ENCODE measurements at regions not wholly inside any gene's neighbourhood (a gene's known extent, or its start where the extent isn't known, plus 50 kb on each side); places are given as distances from the start of the nearest gene placed in this dataset.

DNA sequence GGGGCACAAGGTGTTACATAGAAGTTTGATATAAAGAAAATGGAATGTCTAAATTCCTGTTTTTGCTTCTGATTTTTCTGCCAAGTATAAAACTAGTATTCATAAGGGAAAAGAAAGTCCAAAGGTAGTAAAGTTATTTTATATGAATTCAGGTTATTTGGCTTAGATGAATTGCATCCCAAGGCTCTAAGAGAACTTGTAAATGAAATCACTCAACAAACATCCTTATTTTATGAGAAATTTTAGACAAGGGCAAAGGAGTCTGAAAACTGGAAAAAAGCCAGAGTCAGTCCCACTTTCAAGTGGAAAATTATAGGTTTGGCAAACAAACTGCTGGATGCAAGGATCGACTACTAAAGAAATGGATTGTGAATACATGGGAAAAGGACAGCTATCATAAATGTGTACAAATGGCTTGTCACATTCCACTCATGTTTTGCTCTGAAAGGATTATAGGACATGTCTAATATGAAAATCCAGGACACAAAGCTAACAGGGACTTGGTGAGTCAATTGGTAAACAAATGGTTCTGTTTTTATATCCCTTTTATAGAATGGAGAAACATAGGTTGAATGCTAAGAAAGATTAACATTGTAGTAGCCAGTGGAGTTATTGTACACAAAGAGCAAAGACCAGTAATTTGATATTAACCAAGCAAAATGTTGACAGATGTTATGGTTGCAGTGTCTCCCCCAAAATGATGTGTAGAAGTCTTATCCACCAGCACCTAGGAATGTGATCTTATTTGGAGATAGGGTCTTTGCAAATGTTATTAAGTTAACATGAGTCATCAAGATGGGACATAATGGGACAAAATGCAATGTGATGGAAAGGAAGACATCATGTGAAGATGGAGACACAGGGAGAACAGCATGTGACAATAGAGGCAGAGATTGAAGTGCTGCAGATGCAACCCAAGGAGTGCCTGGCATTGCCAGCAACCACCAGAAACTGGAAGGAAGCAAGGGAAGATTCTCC, 495.7 kb downstream of the TLE1 start:
- Histone ChIP-seq H3K4me1 (no peaks in the 10 kb centered on the region), H3K36me3 (no peaks in the 10 kb centered on the region), H3K27ac (no peak overlapping the region), H3K27me3 (no peaks in the 10 kb centered on the region), H3K9me3 (peaks cover 0 to 3% (median 0%) of the 10 kb centered on the region in 3 donors), H3K4me3 (no peak overlapping the region)
- no peak for ATAC-seq
- TF ChIP-seq EP300 (IDR thresholded peaks at IDR 0.05), result no peak
- TF ChIP-seq, protein P1, sequence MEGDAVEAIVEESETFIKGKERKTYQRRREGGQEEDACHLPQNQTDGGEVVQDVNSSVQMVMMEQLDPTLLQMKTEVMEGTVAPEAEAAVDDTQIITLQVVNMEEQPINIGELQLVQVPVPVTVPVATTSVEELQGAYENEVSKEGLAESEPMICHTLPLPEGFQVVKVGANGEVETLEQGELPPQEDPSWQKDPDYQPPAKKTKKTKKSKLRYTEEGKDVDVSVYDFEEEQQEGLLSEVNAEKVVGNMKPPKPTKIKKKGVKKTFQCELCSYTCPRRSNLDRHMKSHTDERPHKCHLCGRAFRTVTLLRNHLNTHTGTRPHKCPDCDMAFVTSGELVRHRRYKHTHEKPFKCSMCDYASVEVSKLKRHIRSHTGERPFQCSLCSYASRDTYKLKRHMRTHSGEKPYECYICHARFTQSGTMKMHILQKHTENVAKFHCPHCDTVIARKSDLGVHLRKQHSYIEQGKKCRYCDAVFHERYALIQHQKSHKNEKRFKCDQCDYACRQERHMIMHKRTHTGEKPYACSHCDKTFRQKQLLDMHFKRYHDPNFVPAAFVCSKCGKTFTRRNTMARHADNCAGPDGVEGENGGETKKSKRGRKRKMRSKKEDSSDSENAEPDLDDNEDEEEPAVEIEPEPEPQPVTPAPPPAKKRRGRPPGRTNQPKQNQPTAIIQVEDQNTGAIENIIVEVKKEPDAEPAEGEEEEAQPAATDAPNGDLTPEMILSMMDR (IDR thresholded peaks at IDR 0.05), result no peak
- 39 to 57% methylated on average over 1 of the region's 1 CpG for WGBS, 2 donors (ENCODE audit: low coverage in 1 of 2)

DNA sequence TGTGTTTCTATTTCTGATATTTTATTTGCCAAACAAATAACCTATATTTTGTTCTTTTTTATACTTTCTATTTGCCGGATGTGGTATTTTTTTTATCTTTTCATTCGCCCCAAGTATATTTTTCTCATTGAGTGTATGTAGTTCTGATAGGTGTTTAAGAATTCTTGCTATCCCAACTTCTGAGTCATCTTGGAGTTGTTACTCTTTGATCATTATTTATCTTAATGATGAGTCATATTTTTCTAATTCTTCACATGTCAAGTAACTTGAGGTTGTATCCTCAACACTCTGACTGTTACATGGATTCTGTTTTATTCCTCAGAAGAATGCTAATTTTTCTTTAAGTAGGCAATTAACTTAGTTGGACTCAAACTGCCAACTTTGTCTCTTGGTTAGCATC, 498.1 kb downstream of the TLE1 start:
- peaks cover 0 to 3% (median 0%) of the 10 kb centered on the region in 3 donors for H3K9me3 ChIP-seq
- no peak for ATAC-seq
- no peaks in the 10 kb centered on the region for H3K27me3 ChIP-seq
- TF ChIP-seq POLR2AphosphoS5 (IDR thresholded peaks at IDR 0.05) (no peak), EP300 (IDR thresholded peaks at IDR 0.05) (no peak)
- no peaks in the 10 kb centered on the region for H3K4me1 ChIP-seq
- H3K27ac ChIP-seq, result no peak overlapping the region
- 94 to 95% methylated on average over 2 of the region's 2 CpGs for WGBS, 2 donors (ENCODE audit: low coverage in 1 of 2)
- H3K36me3 ChIP-seq, result no peaks in the 10 kb centered on the region
- H3K4me3 ChIP-seq, result no peak overlapping the region

DNA sequence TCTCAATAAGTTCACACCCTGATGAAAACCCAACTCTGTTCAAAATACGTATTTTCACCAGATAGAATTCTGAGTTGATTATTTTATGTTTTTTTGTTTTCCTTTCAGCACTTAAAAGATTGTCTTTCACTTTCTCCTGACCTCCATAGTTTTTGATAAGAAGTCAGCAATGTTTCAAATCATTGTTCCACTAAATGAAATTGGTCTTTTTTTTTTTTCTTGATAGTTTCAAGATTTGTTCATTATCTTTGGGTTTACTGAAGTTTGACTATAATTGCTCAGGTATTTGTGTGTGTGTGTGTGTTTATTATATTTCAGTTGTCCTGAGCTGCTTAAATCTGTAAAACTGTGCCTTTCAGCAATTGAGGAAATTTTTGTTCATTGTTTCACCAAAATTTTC, 498.7 kb downstream of the TLE1 start:
- no peak for ATAC-seq
- no peak overlapping the region for H3K4me3 ChIP-seq
- TF ChIP-seq POLR2A (IDR thresholded peaks at IDR 0.05) (no peak), POLR2AphosphoS5 (IDR thresholded peaks at IDR 0.05) (no peak), EP300 (IDR thresholded peaks at IDR 0.05) (no peak)
- TF ChIP-seq, protein P1 (IDR thresholded peaks at IDR 0.05), result no peak
- no peaks in the 10 kb centered on the region for H3K27me3 ChIP-seq
- peaks cover 0 to 3% (median 0%) of the 10 kb centered on the region in 3 donors for H3K9me3 ChIP-seq
- H3K4me1 ChIP-seq, result no peaks in the 10 kb centered on the region
- H3K36me3 ChIP-seq, result no peaks in the 10 kb centered on the region
- H3K27ac ChIP-seq, result no peak overlapping the region
- WGBS, 2 donors (ENCODE audit: low coverage in 1 of 2), result 89 to 100% methylated on average over 1 of the region's 1 CpG

DNA sequence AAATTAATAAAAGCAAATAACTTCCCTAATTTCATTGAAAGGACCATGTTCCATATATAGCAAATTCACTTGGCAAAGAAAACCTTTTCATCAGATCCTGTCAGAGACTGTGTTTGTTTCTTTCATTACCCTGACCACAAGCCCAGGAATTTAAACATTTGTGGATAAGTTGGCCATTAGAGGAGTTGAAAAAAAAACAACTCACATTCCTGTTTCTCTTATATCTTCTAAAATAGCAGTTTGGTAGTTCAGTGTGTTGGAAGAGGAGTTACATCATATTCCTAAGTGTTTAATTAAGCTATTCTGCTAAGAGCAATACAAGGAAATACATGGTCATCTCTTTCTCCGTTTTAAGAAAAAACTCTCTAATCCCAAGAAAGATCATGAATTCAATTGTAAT, 505.6 kb downstream of the TLE1 start:
- no peaks in the 10 kb centered on the region for H3K9me3 ChIP-seq
- ATAC-seq, result no peak
- H3K4me3 ChIP-seq, result no peak overlapping the region
- peak; percentile 30 for TF ChIP-seq POLR2AphosphoS5 (IDR thresholded peaks at IDR 0.05)
- TF ChIP-seq EP300 (IDR thresholded peaks at IDR 0.05), result no peak
- H3K4me1 ChIP-seq, result peaks cover 0 to 26% (median 0%) of the 10 kb centered on the region in 3 donors
- H3K27ac ChIP-seq, result peak overlapping the region in 2 of 4 donors; percentile 17 to 28
- WGBS, 2 donors (ENCODE audit: low coverage in 1 of 2), result 9 to 24% methylated on average over 1 of the region's 1 CpG
- no peaks in the 10 kb centered on the region for H3K27me3 ChIP-seq
- H3K36me3 ChIP-seq, result no peaks in the 10 kb centered on the region

DNA sequence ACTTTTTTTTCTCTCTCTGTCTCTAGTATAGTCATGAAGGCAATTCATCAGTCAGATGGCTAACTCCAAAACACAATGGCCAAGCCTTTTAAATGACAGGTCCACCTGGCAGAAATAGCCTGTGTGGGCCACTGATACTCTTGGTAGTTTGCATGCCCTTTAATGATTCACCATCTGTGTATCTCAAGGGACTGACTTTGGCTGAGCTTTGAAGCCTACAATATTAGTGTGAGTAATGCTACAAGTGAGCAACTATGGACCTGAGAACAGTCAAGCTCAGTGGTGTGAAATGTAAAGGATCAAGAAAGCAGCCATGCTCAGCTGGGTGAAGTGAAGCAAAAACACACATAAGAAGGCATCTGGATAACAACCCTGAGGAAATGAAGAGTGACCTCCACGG, 506.9 kb downstream of the TLE1 start:
- no peaks in the 10 kb centered on the region for H3K36me3 ChIP-seq
- WGBS, 2 donors (ENCODE audit: low coverage in 1 of 2), result 62% methylated on average over 1 of the region's 1 CpG; no CpG with 5 or more reads in 1 of the 2 donors
- TF ChIP-seq EP300 (IDR thresholded peaks at IDR 0.05), result no peak
- TF ChIP-seq POLR2A (IDR thresholded peaks at IDR 0.05), result no peak
- TF ChIP-seq, protein P1 (IDR thresholded peaks at IDR 0.05), result no peak
- TF ChIP-seq POLR2AphosphoS5 (IDR thresholded peaks at IDR 0.05), result no peak
- H3K4me1 ChIP-seq, result peaks cover 0 to 26% (median 0%) of the 10 kb centered on the region in 3 donors
- H3K27ac ChIP-seq, result peak overlapping the region in 2 of 4 donors; percentile 49 to 52
- H3K4me3 ChIP-seq, result no peak overlapping the region
- H3K27me3 ChIP-seq, result no peaks in the 10 kb centered on the region
- no peak for ATAC-seq
- H3K9me3 ChIP-seq, result no peaks in the 10 kb centered on the region

GRCh38 chr9:81174023-81174422, 515.3 kb downstream of the TLE1 start:
- 72 to 93% methylated on average over 3 of the region's 3 CpGs for WGBS, 2 donors (ENCODE audit: low coverage in 1 of 2)
- Histone ChIP-seq H3K27me3 (no peaks in the 10 kb centered on the region), H3K36me3 (no peaks in the 10 kb centered on the region), H3K9me3 (peaks cover 0 to 5% (median 0%) of the 10 kb centered on the region in 3 donors), H3K4me1 (no peaks in the 10 kb centered on the region), H3K4me3 (no peak overlapping the region), H3K27ac (no peak overlapping the region)
- no peak for TF ChIP-seq EP300 (IDR thresholded peaks at IDR 0.05)
- no peak for TF ChIP-seq POLR2AphosphoS5 (IDR thresholded peaks at IDR 0.05)
- TF ChIP-seq, protein P1 (IDR thresholded peaks at IDR 0.05), result no peak
- TF ChIP-seq POLR2A (IDR thresholded peaks at IDR 0.05), result no peak
- no peak for ATAC-seq
